Fibroblast of skin of scalp (primary cell): ENCODE measurements at regions not wholly inside any gene's neighbourhood (a gene's known extent, or its start where the extent isn't known, plus 50 kb on each side); places are given as distances from the start of the nearest gene placed in this dataset.
"Not testable (repeated sequence)": the region's sequence is repeated elsewhere in the genome, so short reads cannot be mapped to it uniquely, and the experiment has no call there.

Source experiments
- DNase-seq: peaks from one replicate; pipeline ENCODE4 v3.0.0-alpha.2; 2013

DNA sequence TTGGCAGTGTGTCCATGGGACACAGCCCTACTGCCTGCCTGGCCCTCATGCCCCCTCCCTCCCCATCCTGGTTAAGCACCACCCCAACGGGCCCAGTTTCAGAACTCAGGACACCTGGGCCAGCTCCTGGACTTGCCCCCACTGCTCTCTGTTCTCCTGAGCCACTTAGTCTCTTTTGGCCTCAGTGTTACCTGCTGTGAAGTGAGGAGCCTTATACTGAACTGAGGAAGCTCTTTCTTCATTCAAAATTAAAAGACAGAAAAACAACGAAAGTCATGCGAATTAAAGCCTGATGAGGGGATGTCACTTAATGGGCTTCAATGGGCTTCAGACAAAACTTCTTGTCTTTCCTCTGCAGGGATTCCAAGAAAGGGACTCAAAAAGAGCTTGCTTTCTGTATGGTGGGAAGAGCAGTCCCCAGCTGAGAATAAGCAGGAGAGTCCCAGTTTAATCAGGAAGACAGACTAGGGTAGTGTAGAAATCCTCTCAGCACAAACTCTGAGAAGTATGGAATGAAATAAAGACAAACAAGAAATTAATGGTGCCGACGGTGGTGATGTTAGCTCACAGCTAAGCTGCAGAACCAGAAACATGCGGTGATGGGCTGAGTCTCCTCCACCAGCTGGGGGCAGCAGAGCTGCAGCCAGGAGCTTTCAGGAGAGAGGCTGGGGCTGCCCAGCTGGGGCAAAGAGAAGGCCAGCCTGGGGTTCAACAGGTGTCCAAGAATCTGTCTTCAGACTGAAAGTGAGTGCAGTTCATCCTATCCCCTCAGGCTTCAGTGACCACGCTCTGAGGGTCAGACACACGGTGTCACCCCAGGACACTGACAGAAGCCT is 101.0 kb downstream of the GGTLC2 start:
- DNase-seq, result peak; percentile 9

DNA sequence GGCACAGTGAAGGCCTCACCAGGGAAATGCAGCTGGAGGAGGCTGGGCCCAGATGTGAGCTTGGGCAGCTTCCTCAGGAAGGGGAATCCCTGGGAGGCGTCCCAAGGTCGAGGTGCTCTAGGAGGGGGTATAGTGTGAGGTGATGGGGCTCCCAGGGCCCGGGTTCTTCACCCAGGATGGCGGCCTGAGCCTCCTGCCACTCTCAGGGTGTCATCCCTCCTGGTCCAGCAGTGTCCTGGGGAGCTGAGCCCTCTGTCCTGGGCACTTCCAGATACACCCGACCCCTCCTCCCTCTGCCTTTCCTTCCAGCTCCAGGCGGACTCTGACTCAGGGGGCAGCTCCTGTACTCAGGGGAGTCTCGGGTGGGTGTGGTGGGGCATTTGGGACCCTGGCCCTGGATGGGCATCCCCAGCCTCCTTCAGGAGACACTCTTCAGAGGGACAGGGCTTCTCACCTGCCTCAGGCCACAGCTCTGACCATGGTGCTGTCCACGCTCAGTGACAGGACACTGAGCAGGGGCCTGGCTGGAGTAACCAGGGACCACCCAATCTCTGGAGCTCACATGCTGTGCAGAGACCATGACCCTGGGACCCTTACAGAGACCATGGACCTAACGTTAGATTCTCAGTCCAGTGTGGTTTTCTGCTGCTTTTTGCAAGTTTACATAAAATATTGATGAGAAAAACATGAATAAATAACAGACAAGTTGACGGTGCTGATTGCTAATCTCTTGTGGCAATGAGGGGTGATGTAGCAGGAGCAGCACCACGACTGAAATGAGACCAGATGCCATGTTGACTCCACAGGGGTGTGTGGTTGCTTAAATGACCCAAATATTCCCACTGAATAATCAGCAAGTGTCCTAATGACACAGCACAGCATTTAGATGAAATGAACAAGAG is 101.9 kb downstream of the GGTLC2 start:
- no peak for DNase-seq

DNA sequence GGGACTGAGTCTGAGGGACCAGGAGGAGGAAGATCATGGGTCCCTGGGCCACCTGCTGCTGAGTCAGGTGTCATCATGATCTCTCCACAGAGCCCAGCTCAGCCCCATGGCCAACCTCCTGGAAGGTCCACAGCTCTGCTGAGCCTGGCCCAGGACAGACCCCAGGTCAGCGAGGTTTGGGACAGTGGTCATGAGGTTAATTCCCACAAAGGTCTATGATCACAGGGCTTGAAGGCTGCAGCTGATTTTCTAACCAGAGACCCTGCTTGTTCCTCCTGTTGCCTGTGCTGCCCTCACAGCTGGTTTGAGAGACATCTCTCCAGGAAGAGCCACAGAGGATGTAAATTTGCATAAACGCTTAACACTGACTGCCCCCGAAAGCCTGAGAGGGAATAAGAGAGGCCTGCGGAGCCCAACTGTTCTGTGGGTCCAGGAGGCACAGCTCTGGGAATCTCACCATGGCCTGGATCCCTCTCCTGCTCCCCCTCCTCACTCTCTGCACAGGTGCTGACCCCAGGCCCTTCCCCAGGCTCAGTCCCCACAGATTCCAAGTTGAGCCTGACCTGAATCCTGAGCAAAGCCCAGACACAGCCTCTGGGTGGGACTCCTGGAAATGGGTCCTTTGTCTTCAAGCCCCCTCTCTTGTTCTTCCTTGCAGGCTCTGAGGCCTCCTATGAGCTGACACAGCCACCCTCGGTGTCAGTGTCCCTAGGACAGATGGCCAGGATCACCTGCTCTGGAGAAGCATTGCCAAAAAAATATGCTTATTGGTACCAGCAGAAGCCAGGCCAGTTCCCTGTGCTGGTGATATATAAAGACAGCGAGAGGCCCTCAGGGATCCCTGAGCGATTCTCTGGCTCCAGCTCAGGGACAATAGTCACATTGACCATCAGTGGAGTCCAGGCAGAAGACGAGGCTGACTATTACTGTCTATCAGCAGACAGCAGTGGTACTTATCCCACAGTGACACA is 102.8 kb downstream of the GGTLC2 start:
- no peak for DNase-seq

DNA sequence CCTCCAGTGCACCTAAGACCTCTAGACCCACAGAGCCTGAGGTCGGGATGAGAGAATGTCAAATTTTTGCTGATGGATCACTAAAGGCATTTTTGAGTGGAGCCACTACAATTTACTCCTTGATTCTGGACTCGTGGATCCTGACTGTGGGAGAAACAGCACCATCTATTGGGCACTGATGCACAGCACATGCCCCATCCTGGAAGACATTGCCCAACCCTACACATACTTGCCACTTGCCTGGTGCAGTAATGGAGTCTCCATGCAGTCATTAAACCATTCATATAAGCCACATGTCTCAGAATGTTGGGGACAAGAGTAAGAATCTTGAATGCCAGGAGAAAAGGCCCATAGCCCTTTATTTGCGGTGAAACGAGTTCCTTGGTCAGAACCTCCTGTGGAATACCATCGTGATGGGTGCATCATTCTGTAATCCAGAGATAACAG is 103.9 kb downstream of the GGTLC2 start:
- DNase-seq, result peak; percentile 46

DNA sequence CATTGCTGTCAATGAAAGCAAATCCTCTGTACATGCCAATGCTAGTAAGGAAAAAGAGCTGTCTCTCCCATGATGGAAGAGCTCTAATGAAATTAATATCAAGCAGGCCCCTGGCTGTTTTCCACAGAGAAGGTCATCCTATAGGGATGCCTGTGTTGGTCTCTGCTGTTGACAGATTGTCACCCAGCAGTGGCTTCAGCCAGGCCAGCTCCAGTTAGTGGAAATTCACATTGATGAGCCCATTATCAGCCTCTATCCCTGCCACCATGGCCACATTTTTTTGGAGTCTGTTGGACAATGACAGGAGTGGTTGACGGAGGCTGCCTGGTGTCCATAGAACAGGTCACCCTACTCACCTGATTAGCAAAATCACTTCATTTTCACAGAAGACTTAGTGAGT is 104.3 kb downstream of the GGTLC2 start:
- DNase-seq, result no peak

DNA sequence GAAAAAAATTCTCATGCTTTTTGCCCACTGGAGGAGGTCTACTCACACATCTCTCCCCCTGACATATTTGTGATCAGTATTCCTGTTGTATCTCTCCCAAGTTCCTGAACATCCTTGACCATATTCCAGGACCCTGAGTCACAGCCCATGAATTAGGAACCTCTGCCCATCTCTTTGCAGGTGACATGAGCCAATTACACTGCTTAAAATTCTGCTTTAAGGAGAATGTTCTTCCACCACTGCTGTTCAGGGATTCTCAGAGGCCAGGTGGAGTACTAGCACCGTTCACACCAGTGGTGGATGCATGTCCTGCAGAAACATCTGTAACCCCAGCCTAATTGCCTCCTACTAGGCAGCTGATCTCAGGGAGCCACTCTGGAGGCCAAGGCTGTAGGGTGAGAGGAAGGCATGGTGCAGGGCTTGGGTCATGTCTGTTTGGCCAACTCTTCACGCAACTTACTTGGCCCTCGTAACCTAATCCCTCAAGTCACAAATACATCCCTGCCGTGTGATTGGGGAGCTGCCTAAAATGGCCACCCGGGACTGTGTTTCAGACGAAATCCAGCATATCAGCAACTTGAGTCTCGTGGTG is 104.8 kb downstream of the GGTLC2 start:
- no peak for DNase-seq

DNA sequence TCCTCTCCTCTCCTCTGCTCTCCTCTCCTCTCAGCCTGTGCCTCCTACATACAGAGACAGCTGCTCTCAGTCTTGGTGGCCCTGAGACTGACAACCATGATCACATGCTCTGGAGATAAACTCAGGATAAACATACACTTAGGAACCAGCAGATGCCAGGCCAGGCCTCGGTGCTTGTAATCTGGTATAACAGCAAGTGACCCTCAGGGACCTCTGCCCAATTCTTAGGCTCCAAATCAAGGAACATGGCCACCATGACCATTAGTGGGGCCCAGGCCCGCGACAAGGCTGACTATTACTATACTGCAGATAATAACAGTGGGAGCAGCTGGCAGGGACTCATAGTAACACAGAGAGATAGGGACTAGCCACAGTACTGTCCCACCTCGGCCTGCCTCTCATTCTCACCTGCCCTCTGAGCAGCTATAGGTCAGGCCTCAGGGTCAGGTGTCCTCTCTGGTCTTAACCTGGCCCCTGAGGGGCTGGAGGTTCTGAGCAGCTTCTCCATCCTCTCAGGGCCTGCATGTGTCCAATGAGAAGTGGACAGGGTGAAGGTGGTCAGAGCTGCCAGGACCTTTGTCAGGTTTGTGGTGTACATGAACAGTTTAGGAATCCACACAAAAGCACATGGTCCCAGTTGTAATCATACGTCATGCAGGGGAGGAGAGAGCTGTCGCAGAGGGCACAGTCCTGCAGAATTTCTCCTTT is 106.1 kb downstream of the GGTLC2 start:
- DNase-seq, result no peak

DNA sequence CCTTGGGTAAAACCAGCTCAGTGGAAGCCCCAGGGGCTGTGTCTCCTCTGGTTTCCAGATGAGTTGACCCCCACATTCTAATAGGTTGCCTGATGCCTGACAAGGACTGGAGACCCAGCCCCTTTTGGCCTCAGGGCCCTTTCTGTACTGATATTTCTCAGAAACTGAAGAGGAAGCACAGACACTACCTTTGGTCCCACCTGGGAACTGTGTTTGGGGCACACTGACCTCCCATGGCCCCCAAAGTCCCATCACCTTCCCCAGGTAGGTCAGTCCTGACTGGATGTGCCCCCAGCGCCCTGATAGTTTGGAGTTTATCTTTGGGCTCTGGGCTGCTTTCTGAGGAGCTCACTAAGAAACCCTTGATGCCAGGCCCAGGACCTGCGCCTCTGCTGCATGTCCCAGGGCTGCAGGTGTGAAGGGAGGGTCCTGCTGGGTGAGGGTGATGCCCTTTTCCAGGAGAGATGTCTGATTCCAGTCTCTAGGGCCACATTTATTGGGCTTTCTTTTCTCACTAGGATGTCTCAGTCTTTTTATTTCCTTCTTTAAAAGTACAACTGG is 106.7 kb downstream of the GGTLC2 start:
- no peak for DNase-seq

DNA sequence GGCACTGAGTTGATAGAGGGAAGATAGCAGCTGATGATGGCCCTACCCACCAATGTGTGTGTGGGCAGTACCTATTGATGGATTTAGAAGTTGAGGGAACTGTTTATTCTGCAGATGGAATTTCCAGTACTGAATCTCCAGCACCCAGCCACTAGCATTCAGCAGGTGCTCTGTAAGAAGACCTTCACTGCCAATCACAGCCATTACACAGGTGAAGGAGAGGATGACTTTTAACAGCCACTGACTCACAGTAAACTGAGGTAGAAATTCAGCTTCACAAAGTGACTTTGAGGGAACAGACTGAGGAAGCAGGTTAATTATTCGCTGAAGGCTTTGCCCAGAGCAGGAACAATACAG is 107.8 kb downstream of the GGTLC2 start:
- DNase-seq, result no peak

DNA sequence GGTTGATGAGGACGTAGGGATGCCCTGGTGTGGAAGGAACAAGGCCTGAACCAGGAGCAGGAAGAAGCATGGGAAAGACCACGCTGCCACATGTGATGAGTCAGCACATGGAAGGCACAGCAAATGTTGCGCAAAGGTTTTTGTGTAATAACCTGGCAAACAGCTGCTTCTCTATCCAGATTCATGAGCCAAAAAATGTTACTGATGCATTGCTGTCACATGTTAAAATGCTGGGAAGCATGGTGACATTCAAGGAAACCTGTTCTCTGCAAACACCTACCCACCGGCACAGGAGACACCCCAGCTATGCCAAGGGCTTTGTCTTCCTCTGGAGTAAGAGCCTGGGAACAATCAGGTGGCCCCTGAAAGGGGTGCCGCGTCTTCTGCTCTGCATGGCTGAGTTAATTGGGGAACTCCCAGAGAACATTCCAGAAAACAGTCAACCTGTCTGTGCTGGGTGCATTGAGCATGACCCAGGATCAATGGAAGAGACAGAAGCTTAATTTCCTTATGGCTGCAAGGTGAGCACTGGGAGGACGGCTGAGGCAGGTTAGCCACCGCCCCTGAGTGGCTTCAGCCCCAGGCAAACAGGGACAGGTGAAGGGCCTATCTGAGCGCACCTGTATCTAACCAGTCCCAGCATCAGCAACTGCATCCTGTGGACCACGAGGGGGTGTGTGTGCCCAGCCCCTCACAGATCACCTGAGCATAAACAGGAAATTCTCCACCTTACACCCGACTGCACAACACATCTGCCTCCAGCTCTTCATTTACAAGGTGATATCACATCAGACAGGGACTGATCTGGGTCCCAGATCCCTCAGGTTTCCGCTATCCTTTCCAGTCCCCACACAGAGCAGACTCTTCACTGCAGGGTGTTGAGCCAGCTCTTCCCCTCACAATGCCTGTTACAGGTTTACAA is 108.4 kb downstream of the GGTLC2 start:
- DNase-seq, result peak; percentile 6

DNA sequence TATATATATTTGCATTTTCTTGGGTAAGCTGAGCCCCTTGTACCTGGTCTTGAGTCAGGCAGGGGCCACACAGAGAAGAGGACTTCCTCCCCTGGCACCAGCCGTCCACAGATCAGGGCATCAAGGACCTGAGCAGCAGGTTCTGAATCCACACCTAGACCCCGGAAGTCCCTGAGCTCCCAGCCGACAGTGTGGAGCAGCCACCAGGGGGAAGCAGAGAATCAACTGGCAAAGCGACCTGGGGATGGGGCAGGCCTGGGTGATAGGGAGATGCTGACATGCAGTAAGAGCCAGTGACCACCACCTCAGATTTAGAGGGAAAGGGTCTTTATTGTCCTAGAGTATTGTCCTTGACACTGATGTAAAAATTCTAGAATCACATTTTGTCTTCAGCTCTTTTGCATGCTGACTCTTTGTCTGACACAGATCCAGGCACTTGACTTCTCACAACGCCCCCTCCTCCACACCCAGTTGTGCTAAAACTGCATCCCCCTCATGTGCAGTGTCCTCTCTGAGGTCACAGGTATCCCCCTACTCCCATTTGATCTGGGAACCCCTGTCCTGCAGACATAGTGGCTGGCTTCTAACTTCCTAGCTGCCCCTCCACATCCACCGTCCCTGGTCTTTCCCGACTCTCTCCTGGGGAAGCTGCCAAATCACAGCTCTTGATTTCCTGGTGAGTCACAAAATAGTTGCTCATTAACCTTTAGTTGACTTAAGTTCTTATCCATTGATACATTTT is 109.3 kb downstream of the GGTLC2 start:
- peak; percentile 23 for DNase-seq

DNA sequence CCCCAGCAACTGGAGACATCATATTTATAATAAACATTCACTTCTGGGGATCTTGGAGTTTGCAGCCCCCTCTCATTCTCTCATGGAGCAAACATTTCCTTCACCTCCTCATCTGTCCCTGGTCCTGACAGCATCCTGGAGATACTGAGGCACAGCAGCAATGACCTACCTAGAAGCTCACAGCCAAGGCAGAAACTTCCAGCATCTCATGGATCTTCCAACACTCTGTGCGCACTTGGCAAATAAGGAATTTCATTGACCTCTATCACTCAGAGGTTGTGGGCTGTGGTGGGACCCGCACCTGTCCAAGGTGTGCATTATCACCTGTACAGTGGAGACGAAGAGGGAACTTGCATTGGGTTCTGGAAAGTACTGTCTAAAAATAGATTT is 109.8 kb downstream of the GGTLC2 start:
- DNase-seq, result no peak

DNA sequence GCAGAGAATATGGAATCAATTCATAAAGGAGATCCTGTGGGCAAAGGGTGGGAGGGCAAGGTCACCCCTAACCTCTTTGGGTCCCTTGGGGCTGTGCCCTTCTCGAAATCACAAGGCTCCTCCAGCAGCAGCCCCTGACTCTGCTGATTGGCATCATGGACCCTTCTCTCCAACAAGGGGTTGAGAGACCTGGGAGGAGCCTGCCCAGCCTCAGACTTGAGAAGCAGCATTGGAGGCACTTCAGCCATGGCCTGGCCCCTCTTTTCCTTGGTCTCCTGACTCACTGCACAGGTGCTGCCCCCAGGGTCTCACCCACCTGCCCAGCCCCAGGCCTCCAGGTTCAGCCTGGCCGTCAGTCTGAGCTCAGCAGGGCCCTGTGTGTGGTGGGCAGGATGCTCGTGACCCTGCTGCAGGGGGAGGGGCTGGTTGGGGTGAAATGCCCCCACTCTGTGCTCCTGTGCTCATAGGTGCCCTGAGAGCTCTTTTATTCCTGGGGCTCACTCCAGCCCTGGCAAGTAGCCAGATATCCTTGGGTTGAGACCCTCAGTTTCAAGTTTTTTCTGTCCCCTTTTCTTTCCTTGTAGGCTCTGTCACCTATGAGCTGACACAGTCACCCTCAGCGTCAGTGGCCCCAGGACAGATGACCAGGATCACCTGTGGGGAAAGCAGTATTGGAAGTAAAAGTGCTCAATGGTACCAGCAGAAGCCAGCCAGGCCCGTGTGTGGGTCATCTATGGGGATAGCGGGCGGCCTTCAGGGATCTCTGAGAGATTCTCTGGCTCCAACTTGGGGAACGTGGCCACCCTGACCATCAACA is 110.8 kb downstream of the GGTLC2 start:
- no peak for DNase-seq

DNA sequence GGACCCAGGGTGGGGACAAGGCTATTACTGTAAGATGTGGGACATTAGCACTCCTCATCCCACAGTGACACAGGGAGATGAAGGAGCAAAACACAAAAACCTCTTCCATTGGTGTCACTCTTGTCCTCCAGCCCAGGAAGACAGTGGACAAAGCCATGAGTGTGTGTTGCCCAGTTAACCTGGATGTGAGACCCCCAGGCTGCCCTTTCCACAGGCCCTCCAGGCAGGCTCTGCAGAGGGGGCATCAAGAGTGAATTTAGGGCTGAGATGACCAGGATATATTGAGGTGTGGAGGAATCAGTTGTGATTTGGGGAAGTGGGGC is 111.3 kb downstream of the GGTLC2 start:
- no peak for DNase-seq

DNA sequence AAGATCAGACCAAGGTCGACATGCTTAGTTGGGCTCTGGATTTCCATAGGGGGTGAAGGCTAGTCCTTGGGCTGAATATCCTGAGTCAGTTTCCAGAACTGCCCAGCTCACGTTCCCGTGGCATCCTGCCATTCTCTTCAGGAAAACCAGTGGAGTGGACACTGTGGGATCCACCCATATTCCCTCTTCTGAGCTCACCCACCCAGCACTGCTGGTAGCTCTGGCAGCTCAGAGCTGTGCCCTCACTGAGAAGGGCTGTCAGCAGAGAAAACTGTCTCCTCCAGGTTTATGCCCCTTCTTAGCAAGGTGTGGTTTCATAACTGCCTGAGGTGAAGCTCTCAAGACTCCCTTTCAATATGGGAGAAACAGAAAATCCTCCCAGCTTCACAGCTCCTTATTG is 111.7 kb downstream of the GGTLC2 start:
- no peak for DNase-seq

DNA sequence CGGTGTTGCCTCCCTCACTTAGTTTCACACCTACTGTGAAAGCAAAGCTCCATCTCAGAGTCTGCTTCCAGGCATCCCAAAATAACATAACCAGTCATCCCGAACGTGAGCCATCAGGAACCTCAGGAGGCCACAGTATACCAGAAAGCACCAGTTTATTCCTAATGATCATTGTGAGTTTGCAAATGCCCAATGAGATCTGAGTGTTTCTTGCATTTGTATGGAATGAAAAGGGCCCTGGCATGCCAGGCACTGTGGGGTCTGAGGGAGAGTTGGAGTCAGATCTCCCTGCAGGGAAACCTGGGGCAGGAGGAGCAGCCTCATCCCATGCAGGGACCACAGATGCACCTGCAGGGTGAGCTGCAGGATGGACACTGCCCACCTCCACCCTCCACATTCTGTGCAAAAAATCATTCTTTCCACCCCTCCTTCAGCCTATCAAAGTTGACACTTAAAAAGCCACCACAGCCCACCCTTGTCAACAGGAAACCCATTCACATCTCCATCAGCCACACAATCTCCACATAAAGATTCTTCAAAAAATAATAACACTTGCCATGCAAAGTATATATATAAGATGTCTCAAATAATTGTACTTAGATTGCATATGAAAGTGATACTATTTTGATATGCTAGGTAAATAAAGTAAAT is 112.3 kb downstream of the GGTLC2 start:
- DNase-seq, result not testable (repeated sequence)

DNA sequence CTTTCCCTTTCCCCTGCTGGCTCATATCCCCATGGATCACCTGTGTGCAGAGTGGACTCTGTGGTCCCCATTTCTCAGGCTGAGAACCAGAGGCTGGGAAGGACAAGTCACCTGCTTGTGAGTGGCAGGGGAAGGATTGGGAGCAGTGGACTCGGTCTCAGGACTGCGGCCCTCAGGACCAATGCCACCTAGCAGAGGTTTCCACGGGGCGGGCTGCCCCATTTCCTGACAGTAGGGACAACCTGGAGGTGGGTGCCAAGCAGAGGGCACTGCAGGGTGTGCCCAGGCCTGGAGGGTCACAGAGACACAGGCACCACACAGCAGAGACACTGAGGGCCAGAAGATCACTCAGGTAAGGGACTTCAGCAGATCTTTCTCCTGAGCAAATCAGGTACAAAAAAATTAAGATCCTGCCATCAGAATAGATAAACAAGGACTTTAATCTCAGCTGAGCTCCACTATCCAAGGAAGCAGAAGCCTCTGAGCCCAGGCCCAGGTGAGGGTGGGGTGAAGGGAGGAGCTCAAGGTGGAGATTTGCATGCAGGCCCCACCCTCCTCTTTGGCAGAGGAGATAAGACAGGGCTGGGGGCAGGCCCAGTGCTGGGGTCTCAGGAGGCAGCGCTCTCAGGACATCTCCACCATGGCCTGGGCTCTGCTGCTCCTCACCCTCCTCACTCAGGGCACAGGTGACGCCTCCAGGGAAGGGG is 113.8 kb downstream of the GGTLC2 start:
- DNase-seq, result not testable (repeated sequence)
